Testis (tissue), 2 donors: ENCODE measurements at regions not wholly inside any gene's neighbourhood (a gene's known extent, or its start where the extent isn't known, plus 50 kb on each side); places are given as distances from the start of the nearest gene placed in this dataset.

Experiments used
- CTCF ChIP-seq, 3 experiments: fragments of 450-650 bp in 2 of 3; fragments of 200-600 bp in 1 of 3; sonication (generic) in 1 of 3; IDR thresholded peaks; one replicate each; pipeline ENCODE4 v1.5.1; 2016 to 2019; ENCODE audit warnings: antibody characterized with exemption in 3 of 3, mild to moderate bottlenecking in 2 of 3, moderate library complexity in 1 of 3
- POLR2A ChIP-seq: fragments of 450-650 bp; IDR thresholded peaks from one replicate; pipeline ENCODE4 v1.6.1; 2017; ENCODE audit warnings: antibody characterized with exemption, mild to moderate bottlenecking, moderate library complexity

DNA sequence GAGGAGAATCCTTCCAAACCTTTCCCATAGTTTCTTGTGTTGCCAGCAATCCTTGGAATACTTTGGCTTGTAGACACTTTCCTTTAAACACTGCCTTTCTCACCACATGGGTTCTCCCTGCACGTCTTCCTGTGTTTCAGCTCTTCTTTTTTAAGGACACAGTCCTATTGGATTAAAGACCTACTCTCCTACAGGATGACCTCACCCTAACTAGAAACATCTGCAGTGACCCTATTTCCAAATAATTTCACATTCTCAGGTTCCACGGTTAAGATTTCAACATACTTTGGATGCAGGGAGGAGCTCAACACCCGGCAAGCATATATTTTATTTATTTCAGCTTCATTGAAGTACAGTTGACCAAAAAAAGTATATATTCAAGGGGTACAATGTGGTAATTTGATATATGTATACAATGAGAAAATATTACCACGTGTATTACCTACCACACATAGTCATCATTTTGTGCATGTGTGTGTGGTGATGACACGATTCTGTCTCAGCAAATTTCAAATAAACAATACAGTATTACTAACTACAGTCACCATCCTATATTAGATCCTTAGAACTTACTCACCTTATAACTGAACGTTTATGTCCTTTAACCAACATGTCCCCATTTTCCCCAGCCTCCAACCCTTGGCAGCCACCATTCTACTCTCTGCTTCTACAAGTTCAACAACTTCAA lies 745.0 kb downstream of the CBLN2 start:
- no peak for TF ChIP-seq CTCF (IDR thresholded peaks at IDR 0.05)
- TF ChIP-seq POLR2A, result no peak
